IMR-90 (cell line): ENCODE measurements at regions not wholly inside any gene's neighbourhood (a gene's known extent, or its start where the extent isn't known, plus 50 kb on each side); places are given as distances from the start of the nearest gene placed in this dataset.

Experiments
- ATAC-seq: fragments of 200-7000 bp; cut with Tn5 transposase; 2 replicates; pipeline ENCODE4 v1.9.1; 2020; ENCODE audit warnings: low read depth, mild to moderate bottlenecking, moderate library complexity
- BruUV-seq: library from RNA; stranded (reverse); fragments of 400-500 nt; replicated peaks from 2 replicates; lab custom pipeline; 2021; lab: Mats Ljungman, UMichigan
- CTCF ChIA-PET: fragments of 300-600 bp; formaldehyde crosslinking; extraction: SDS; loops from one replicate; lab custom pipeline; 2021; ENCODE audit warnings: antibody characterized with exemption; lab: Yijun Ruan, JAX
- POLR2A ChIA-PET: fragments of 300-600 bp; sonication (Branson Sonifier 250); formaldehyde crosslinking; loops from one replicate; lab custom pipeline; 2022; ENCODE audit warnings: antibody characterized with exemption; ENCODE audit not compliant: unreplicated experiment; lab: Charles Lee
- DNase-seq: peaks from one replicate; pipeline ENCODE4 v3.0.0; 2013
- H2AFZ ChIP-seq: replicated peaks from 2 replicates; pipeline ENCODE3; 2013; ENCODE audit warnings: low read length, mild to moderate bottlenecking; ENCODE audit not compliant: poor library complexity
- H2AK5ac ChIP-seq: 2 replicates; pipeline ENCODE4 v1.6.1; 2013; ENCODE audit warnings: low read depth, low read length, inconsistent platforms
- H2AK9ac ChIP-seq: replicated peaks from 2 replicates; pipeline ENCODE3; 2013; ENCODE audit warnings: mild to moderate bottlenecking, low read depth, low read length, moderate library complexity; ENCODE audit not compliant: poor library complexity
- H2BK120ac ChIP-seq: 2 replicates; pipeline ENCODE4 v1.6.1; 2013; ENCODE audit warnings: low read depth, low read length, inconsistent platforms
- H2BK15ac ChIP-seq: 3 replicates; pipeline ENCODE4 v1.6.1; 2013; ENCODE audit warnings: low read depth, low read length, inconsistent platforms
- H2BK20ac ChIP-seq: 2 replicates; pipeline ENCODE4 v1.6.1; 2013; ENCODE audit warnings: low read depth, mild to moderate bottlenecking, inconsistent platforms, low read length, moderate library complexity
- H2BK5ac ChIP-seq: 2 replicates; pipeline ENCODE4 v1.6.1; 2013; ENCODE audit warnings: mild to moderate bottlenecking, low read depth, low read length, inconsistent platforms; ENCODE audit not compliant: poor library complexity, severe bottlenecking
- H3K14ac ChIP-seq: replicated peaks from 2 replicates; pipeline ENCODE4 v1.6.1; 2013; ENCODE audit warnings: low read depth, low read length, inconsistent platforms
- H3K18ac ChIP-seq: 2 replicates; pipeline ENCODE4 v1.6.1; 2013; ENCODE audit warnings: low read depth, low read length, control low read depth
- H3K23ac ChIP-seq: 2 replicates; pipeline ENCODE4 v1.6.1; 2013; ENCODE audit warnings: low read depth, low read length, inconsistent platforms
- H3K27ac ChIP-seq: 2 replicates; pipeline ENCODE4 v1.5.1; 2013; ENCODE audit warnings: mild to moderate bottlenecking, control low read depth, low read length; ENCODE audit not compliant: insufficient read depth
- H3K27me3 ChIP-seq: 2 replicates; pipeline ENCODE4 v1.6.1; 2013; ENCODE audit warnings: low read length; ENCODE audit not compliant: control insufficient read depth, insufficient read depth
- H3K36me3 ChIP-seq: 2 replicates; pipeline ENCODE4 v1.6.1; 2013; ENCODE audit warnings: low read length, mixed read lengths; ENCODE audit not compliant: control insufficient read depth, insufficient read depth
- H3K4ac ChIP-seq: 2 replicates; pipeline ENCODE4 v1.6.1; 2013; ENCODE audit warnings: low read depth, low read length, inconsistent platforms
- H3K4me1 ChIP-seq: 2 replicates; pipeline ENCODE4 v1.6.1; 2013; ENCODE audit warnings: low read length, mixed read lengths; ENCODE audit not compliant: control insufficient read depth, insufficient read depth
- H3K4me2 ChIP-seq: 2 replicates; pipeline ENCODE4 v1.6.1; 2013; ENCODE audit warnings: low read depth, mild to moderate bottlenecking, control low read depth, low read length, moderate library complexity
- H3K4me3 ChIP-seq: 2 replicates; pipeline ENCODE4 v1.5.1; 2013; ENCODE audit warnings: low read depth, mild to moderate bottlenecking, control low read depth, low read length, moderate library complexity; ENCODE audit not compliant: insufficient read depth
- H3K56ac ChIP-seq: 2 replicates; pipeline ENCODE4 v1.6.1; 2013; ENCODE audit warnings: low read length, inconsistent platforms; ENCODE audit not compliant: insufficient read depth; ENCODE audit errors: extremely low read depth
- H3K79me1 ChIP-seq, 2 experiments: 2 replicates each; pipeline ENCODE4 v1.6.1; 2013; ENCODE audit warnings: low read length in 2 of 2, inconsistent platforms in 1 of 2, low read depth in 1 of 2
- H3K9ac ChIP-seq: 2 replicates; pipeline ENCODE4 v1.6.1; 2013; ENCODE audit warnings: low read depth, low read length, control low read depth
- H3K9me1 ChIP-seq: 2 replicates; pipeline ENCODE4 v1.6.1; 2013; ENCODE audit warnings: low read length, inconsistent platforms; ENCODE audit not compliant: insufficient read depth
- H3K9me3 ChIP-seq: 2 replicates; pipeline ENCODE4 v1.6.1; 2013; ENCODE audit warnings: low read length; ENCODE audit not compliant: control insufficient read depth, insufficient read depth
- H4K20me1 ChIP-seq: 2 replicates; pipeline ENCODE4 v1.6.1; 2013; ENCODE audit warnings: low read length, inconsistent platforms; ENCODE audit not compliant: insufficient read depth
- H4K5ac ChIP-seq: 2 replicates; pipeline ENCODE4 v1.6.1; 2013; ENCODE audit warnings: mild to moderate bottlenecking, low read depth, low read length, control low read depth
- H4K8ac ChIP-seq, 2 experiments: 2 replicates each; pipeline ENCODE4 v1.6.1; 2013; ENCODE audit warnings: low read depth in 2 of 2, low read length in 2 of 2, control low read depth in 1 of 2, inconsistent platforms in 1 of 2
- H4K91ac ChIP-seq: 2 replicates; pipeline ENCODE4 v1.6.1; 2013; ENCODE audit warnings: low read depth, low read length, inconsistent platforms; ENCODE audit not compliant: insufficient read depth
- CEBPB ChIP-seq: IDR thresholded peaks from 2 replicates; pipeline ENCODE4 v1.6.1; 2012; ENCODE audit warnings: low read depth, low read length, improper control_type of control experiment
- MAZ ChIP-seq: IDR thresholded peaks from 2 replicates; pipeline ENCODE4 v1.6.1; 2012; ENCODE audit warnings: low read depth, mild to moderate bottlenecking, low read length, improper control_type of control experiment, moderate library complexity, borderline replicate concordance
- MXI1 ChIP-seq: IDR thresholded peaks from 2 replicates; pipeline ENCODE4 v1.6.1; 2012; ENCODE audit warnings: low read depth, mild to moderate bottlenecking, low read length, moderate library complexity, borderline replicate concordance
- RAD21 ChIP-seq: IDR thresholded peaks from 2 replicates; pipeline ENCODE4 v1.6.1; 2012; ENCODE audit warnings: low read length, improper control_type of control experiment
- RCOR1 ChIP-seq: IDR thresholded peaks from 2 replicates; pipeline ENCODE4 v1.6.1; 2012; ENCODE audit warnings: mild to moderate bottlenecking, low read length, improper control_type of control experiment; ENCODE audit not compliant: insufficient replicate concordance
- RFX5 ChIP-seq: IDR thresholded peaks from 2 replicates; pipeline ENCODE4 v1.8.0; 2012; ENCODE audit warnings: low read depth, mild to moderate bottlenecking, low read length, moderate library complexity
- WGBS, 2 experiments: methylation state at CpG; one replicate each; pipeline versions ENCODE4 v1.1.5 to v1.1.7; 2013; ENCODE audit warnings: missing lambda C conversion rate in 2 of 2; ENCODE audit not compliant: insufficient read length in 1 of 2; ENCODE audit errors: extremely low coverage in 2 of 2; 5-methylcytosine and 5-hydroxymethylcytosine counted together
- dilution Hi-C: fragments of 300-500 bp; cut with HindIII; formaldehyde crosslinking; loops from one replicate; pipeline ENCODE4 v1.14.3; 2018; ENCODE audit warnings: low sequenced_read_pairs; ENCODE audit not compliant: unreplicated experiment
- in situ Hi-C: fragments of 300-500 bp; cut with MboI; formaldehyde crosslinking; loops from 3 replicates; pipeline ENCODE4 v1.14.3; 2019; ENCODE audit warnings: low sequenced_read_pairs, inconsistent platforms, mixed read lengths
- intact Hi-C: fragments of 100-400 bp; cut with micrococcal nuclease; formaldehyde crosslinking; loops from 2 replicates; pipeline ENCODE4 v1.10.0; 2022
- TF ChIP-seq, protein P1 (sequence below): fragments of 150-350 bp; IDR thresholded peaks from 2 replicates; pipeline ENCODE4 v1.6.1; 2016; ENCODE audit warnings: low read depth, mild to moderate bottlenecking, low read length, moderate library complexity, borderline replicate concordance

GRCh38 chr1:198986036-198986435, 347.2 kb downstream of the PTPRC start:
- Histone ChIP-seq H2BK20ac (no peak overlapping the region), H2AK5ac (no peak overlapping the region), H3K9me3 (no peaks in the 10 kb centered on the region), H2AK9ac (no peak overlapping the region), H2BK15ac (no peak overlapping the region), H3K27ac (no peak overlapping the region), H2BK5ac (no peak overlapping the region), H3K56ac (no peak overlapping the region), H3K36me3 (no peaks in the 10 kb centered on the region), H3K4me1 (no peaks in the 10 kb centered on the region), H4K91ac (no peak overlapping the region), H3K18ac (no peak overlapping the region), H3K23ac (no peak overlapping the region), H4K20me1 (no peaks in the 10 kb centered on the region), H3K27me3 (no peaks in the 10 kb centered on the region), H3K9ac (no peak overlapping the region), H4K5ac (no peak overlapping the region), H3K9me1 (no peaks in the 10 kb centered on the region), H3K4me3 (no peak overlapping the region), H3K4me2 (no peak overlapping the region), H3K4ac (no peak overlapping the region), H3K14ac (no peak overlapping the region), H2AFZ (no peak overlapping the region), H4K8ac (no peak overlapping the region), H2BK120ac (no peak overlapping the region), H3K79me1 (no peaks in the 10 kb centered on the region)
- TF ChIP-seq RFX5 (no peak), RCOR1 (no peak), MXI1 (no peak), RAD21 (no peak), MAZ (no peak), CEBPB (no peak)
- TF ChIP-seq, protein P1, sequence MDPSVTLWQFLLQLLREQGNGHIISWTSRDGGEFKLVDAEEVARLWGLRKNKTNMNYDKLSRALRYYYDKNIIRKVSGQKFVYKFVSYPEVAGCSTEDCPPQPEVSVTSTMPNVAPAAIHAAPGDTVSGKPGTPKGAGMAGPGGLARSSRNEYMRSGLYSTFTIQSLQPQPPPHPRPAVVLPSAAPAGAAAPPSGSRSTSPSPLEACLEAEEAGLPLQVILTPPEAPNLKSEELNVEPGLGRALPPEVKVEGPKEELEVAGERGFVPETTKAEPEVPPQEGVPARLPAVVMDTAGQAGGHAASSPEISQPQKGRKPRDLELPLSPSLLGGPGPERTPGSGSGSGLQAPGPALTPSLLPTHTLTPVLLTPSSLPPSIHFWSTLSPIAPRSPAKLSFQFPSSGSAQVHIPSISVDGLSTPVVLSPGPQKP = no peak
- dilution Hi-C loops = no loop called here
- WGBS, 2 experiments = no CpG with 5 or more reads among the region's 2 CpGs
- ATAC-seq = no peak
- in situ Hi-C loops = no loop called here
- intact Hi-C loops = no loop called here
- no TSS peak for BruUV-seq
- no peak for DNase-seq
- POLR2A ChIA-PET = no interaction called here
- CTCF ChIA-PET = no interaction called here
